Colon (tissue), 2 donors: ENCODE measurements at regions not wholly inside any gene's neighbourhood (a gene's known extent, or its start where the extent isn't known, plus 50 kb on each side); places are given as distances from the start of the nearest gene placed in this dataset.
A peak's percentile ranks its signal among the peaks of the same experiment; 100 is the strongest.
"Not testable (repeated sequence)": the region's sequence is repeated elsewhere in the genome, so short reads cannot be mapped to it uniquely, and the experiment has no call there.

ENCODE experiments used
- FAIRE-seq: peaks from 2 replicates; lab custom pipeline; 2012; peaks lifted over from hg19 to GRCh38; lab: Jason Lieb, UNC
- donor health status: control.
- donor health status: control.

DNA sequence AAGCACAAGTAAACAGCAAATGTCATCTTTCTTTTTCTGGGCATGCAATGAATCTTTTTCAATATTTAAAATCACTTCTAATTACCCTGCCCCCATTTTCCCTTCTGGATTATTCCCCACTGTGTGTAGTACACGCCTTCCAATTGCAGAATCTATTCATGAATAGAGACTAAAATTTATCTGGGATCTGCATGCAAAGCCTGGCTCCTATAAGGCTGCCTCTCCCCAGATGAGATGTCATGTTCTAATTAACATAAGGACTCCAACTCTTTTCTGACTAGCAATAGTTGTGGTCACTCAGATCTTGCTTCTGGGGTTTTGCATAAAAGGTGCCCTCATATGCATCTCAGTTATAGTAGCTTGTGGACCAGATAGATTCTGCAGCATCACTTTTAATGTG, 473.5 kb downstream of the BTG1 start:
- FAIRE-seq = no peak

GRCh38 chr12:91667694-91668093, 478.0 kb downstream of the BTG1 start:
- FAIRE-seq = no peak

DNA sequence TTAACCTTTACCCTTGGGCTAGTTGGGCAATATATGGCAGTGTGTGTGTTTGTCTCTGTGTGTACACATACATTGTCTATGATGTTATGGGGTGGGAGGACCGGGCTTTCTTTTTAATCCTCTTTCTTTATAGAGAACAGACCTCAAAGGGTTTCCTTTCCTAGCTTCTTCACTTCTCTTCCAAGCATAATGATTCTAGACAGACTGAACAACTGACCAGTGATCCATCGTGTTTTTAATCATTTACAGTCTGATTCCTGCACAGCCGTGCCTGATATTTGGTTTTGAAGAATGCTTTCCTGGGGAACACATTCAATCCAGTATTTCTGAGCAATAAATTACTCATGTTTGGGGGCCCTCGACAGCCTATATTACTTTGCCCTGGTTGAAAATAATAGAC, 481.1 kb upstream of the DCN start:
- no peak for FAIRE-seq

- no peak for FAIRE-seq
Observed at GRCh38 chr12:91663310-91663709, 480.7 kb upstream of the DCN start.

DNA sequence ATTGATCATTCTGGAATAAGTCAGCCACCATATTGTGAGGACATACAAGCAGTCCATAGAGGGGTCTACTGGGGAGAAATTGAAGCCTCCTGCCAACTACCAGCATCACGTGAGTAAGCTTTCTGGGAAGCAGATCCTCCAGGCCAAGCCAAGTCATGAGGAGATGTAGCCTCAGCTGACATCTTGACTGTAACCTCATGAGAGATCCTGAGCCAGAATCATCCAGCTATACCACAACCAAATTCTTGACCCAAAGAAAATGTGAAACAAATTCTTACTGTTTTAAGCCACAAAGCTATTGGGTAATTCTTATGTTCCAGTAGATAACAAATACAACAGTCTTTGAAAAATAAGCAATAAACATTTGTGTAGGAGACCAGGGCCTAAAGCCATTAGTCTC, 479.4 kb upstream of the DCN start:
- no peak for FAIRE-seq

DNA sequence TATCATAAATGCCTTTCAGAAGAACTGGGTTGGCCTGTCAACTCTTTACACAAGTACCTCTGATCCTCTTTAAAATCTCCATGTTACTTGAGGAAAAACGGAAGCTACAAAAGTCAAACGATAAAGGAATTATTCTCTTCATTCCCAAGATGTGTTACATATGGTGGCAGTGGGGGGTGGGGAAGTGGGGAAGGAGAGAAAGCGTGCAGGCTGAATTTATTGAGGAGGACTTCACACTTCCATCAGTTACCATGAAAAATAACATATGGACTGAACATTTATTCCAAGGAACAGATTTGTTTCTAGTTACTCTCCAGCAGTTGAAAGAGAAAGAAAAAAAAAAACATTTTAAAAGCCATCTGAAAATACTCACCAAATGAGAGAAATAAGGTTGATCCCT, 474.4 kb upstream of the DCN start:
- no peak for FAIRE-seq

DNA sequence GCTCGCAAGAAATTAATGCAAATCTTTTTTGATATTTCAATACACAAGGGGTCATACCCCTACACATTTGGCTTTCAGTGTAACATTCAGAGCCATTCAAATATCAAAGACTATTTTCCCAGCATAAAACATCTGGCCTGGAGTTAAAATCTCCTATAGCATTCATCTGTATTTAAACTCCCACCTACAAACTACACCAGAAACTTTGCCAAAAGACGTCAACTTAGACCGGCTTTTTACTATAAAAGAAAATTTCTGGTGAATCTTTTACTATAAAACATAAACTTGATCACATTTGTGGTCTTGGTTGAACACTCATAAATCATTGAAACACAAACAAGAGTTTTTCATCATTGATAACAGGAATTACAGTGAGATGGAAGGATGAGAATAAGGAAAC, 473.3 kb upstream of the DCN start:
- no peak for FAIRE-seq

DNA sequence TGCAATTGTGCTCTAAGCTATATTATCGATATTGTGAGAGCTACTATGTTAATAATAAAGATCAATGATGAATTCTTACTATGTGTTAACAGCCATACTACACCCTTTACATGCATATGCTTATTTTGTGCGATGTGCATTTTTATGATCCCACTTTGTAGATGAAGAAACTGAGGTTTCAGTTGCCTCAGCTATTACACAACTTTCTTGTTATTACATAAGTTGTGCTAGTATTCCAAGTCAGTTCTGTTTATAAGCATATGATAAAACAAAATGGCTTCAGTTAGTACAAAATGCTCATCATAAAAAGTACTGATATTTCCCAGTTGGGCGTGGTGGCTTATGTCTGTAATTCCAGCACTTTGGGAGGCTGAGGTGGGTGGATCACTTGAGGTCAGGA, 471.5 kb upstream of the DCN start:
- FAIRE-seq = no peak

GRCh38 chr12:91651728-91652127, 469.1 kb upstream of the DCN start:
- no peak for FAIRE-seq

GRCh38 chr12:91643763-91644162, 461.1 kb upstream of the DCN start:
- no peak for FAIRE-seq

- FAIRE-seq = no peak
Observed at GRCh38 chr12:91640021-91640420, 457.4 kb upstream of the DCN start.

GRCh38 chr12:91639327-91639726, 456.7 kb upstream of the DCN start:
- FAIRE-seq = no peak

- no peak for FAIRE-seq
Observed at GRCh38 chr12:91637789-91638624, 455.4 kb upstream of the DCN start.

DNA sequence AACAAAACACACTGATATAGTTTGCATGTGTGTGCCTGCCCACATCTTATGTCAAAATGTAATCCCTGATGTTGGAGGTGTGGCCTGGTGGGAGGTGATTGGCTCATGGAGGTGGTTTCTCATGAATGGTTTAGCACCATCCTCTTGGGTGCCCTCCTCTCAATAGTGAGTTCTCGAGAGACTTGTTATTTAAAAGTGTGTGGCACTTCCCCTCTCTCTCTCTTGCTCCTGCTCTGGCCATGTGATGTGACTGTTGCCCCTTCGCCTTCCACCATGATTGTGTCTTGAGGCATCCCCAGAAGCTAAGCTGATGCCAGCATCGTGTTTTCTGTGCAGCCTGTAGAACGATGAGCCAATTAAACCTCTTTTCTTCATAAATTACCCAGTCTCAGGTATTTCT, 454.1 kb upstream of the DCN start:
- FAIRE-seq = no peak

DNA sequence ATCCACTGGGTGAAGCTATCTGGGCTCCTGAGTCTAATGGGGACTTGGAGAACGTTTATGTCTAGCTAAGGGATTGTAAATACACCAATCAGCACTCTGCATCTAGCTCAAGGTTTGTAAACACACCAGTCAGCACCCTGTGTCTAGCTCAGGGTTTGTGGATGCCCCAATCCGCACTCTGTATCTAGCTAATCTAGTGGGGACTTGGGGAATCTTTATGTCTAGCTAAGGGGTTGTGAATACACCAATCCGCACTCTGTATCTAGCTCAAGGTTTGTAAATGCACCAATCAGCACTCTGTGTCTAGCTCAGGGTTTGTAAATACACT, 451.7 kb upstream of the DCN start:
- FAIRE-seq = not testable (repeated sequence)

DNA sequence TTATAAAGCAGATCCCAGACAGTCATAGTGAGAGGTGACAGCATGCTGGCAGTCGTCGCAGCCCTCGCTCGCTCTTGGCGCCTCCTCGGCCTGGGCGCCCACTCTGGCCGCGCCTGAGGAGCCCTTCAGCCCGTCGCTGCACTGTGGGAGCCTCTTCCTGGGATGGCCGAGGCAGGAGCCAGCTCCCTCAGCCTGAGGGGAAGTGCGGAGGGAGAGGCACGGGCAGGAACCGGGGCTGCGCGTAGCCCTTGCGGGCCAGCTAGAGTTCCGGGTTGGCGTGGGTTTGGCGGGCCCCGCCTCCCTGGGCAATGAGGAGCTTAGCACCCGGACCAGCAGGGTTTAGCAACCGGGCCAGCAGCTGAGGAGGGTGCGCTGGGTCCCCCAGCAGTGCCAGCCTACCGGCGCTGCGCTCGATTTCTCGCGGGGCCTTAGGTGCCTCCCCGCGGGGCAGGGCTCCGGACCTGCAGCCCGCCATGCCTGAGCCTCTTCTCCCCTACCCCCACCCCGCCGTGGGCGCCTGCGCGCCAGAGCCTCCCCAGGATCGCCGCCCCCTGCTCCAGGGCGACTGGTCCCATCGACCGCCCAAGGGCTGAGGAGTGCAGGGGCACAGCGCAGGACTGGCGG, 451.2 kb upstream of the DCN start:
- FAIRE-seq = no peak

GRCh38 chr12:91633206-91633605, 450.6 kb upstream of the DCN start:
- FAIRE-seq = no peak

GRCh38 chr12:91632042-91632786, 449.6 kb upstream of the DCN start:
- FAIRE-seq = no peak

DNA sequence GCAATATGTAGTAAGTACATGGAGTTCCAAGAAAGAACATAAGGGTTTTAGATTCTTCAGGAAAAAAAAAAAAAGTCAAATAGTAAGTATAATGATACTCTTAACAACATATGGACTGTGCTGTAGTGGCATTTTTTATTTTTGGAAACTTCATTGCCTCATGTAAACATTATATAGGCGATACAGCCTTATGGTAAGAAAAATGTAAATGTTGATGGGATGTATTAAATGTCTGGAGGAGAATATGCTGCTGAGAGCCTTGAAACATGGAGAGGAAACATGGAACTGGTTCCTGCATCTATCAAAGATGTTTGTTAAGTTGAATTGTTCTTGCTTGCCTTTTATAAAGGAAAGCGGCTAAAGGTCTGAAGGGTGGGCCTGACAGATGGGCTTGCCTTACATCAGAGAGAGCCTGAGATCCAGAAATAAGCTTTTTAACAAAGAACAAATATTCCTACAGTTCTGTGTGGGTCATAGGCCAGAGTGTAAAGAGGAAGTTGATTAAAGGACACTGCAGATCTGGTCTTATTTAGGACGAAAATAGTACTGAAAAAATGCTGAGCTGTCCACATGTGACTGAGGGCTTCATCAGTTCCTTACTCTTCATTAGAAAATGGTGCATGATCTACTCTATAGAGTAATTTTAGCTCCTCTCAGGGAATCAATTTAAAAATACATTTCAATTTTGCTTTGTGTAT, 448.1 kb upstream of the DCN start:
- FAIRE-seq = no peak

DNA sequence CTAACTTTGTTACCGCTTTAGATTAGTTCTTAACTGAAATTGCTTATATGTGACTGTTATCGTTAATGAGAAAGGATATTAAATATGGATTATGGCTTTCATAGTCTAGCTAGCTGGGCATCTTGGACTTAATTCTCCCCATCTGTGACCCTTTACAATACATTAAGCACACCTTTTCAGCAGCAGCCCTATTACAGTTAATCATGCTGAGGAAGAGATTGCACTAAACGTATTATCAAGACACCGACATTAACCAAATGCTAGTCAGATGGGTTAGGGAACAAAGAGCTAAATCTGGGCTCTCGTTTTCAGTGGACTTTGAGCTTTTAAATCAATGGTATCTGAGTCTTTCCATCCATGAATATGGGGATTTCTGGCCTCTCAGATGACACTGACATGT, 447.5 kb upstream of the DCN start:
- FAIRE-seq = no peak

- FAIRE-seq = peak; percentile 62
Observed at GRCh38 chr12:91629440-91629839, 446.8 kb upstream of the DCN start.

DNA sequence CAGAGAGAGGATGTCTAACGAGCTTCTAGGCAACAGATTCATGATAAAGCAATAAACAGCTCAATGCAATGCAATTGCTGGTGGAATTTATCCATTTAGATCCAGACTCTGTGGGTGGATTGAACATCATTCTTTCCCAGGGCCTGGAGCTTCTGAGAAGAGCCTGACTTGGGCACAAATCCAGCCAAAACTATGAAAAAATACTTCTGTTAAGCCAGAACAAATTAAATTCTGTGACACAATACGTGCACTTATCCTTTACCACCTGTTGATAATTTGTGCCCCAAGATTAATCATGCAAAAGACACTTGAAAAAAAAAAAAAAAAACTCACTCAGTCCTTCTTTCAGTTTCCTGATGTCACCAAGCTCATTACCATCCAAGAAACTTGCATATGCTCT, 446.0 kb upstream of the DCN start:
- FAIRE-seq = no peak

- no peak for FAIRE-seq
Observed at GRCh38 chr12:91627225-91627624, 444.6 kb upstream of the DCN start.
